Central memory CD8-positive, alpha-beta T cell (primary cell): ENCODE measurements at regions not wholly inside any gene's neighbourhood (a gene's known extent, or its start where the extent isn't known, plus 50 kb on each side); places are given as distances from the start of the nearest gene placed in this dataset.

Experiments
- ATAC-seq: fragments of 150-1000 bp; cut with Tn5 transposase; replicated peaks from 2 replicates; pipeline ENCODE4 v1.10.0; 2022; ENCODE audit warnings: mild to moderate bottlenecking, moderate FRiP score, moderate number of reproducible peaks; ENCODE audit not compliant: poor library complexity, severe bottlenecking; ENCODE audit errors: extremely low read depth
- DNase-seq, 2 donors: peaks; one replicate each; pipeline ENCODE4 v3.0.0; 2021; ENCODE audit warnings: low spot score in 2 of 2
- H3K27ac Mint-ChIP-seq: one replicate; pipeline ENCODE4 v1.8.0; 2022; ENCODE audit warnings: low read depth, mild to moderate bottlenecking, moderate library complexity, mixed read lengths
- H3K27me3 Mint-ChIP-seq: one replicate; pipeline ENCODE4 v1.8.0; 2022; ENCODE audit warnings: mixed read lengths
- H3K36me3 Mint-ChIP-seq: one replicate; pipeline ENCODE4 v1.8.0; 2022; ENCODE audit warnings: mild to moderate bottlenecking, moderate library complexity, mixed read lengths; ENCODE audit not compliant: insufficient read depth
- H3K4me1 Mint-ChIP-seq: one replicate; pipeline ENCODE4 v1.8.0; 2022; ENCODE audit warnings: mixed read lengths
- H3K4me3 Mint-ChIP-seq: one replicate; pipeline ENCODE4 v1.8.0; 2022; ENCODE audit warnings: mild to moderate bottlenecking, moderate library complexity, mixed read lengths
- H3K9me3 Mint-ChIP-seq: one replicate; pipeline ENCODE4 v1.8.0; 2022; ENCODE audit warnings: mixed read lengths

GRCh38 chr6:10000551-10000950 lies 414.3 kb downstream of the TFAP2A start:
- ATAC-seq (no peak), DNase-seq (no peak)
- Mint-ChIP-seq H3K27me3 (no peaks in the 10 kb centered on the region), H3K36me3 (no peaks in the 10 kb centered on the region), H3K4me1 (no peaks in the 10 kb centered on the region), H3K9me3 (peaks cover 13% of the 10 kb centered on the region), H3K4me3 (no peak overlapping the region), H3K27ac (no peak overlapping the region)

GRCh38 chr6:9999796-10000195 lies 415.1 kb downstream of the TFAP2A start:
- H3K27ac Mint-ChIP-seq, result no peak overlapping the region
- DNase-seq, result no peak
- peaks cover 6% of the 10 kb centered on the region for H3K9me3 Mint-ChIP-seq
- H3K4me1 Mint-ChIP-seq, result no peaks in the 10 kb centered on the region
- ATAC-seq, result no peak
- no peaks in the 10 kb centered on the region for H3K36me3 Mint-ChIP-seq
- no peak overlapping the region for H3K4me3 Mint-ChIP-seq
- H3K27me3 Mint-ChIP-seq, result no peaks in the 10 kb centered on the region

GRCh38 chr6:9986273-9986672 lies 428.6 kb downstream of the TFAP2A start:
- H3K4me3 Mint-ChIP-seq, result no peak overlapping the region
- ATAC-seq (no peak), DNase-seq (no peak)
- no peaks in the 10 kb centered on the region for H3K4me1 Mint-ChIP-seq
- no peak overlapping the region for H3K27ac Mint-ChIP-seq
- H3K27me3 Mint-ChIP-seq, result no peaks in the 10 kb centered on the region
- H3K9me3 Mint-ChIP-seq, result peaks cover 16% of the 10 kb centered on the region
- H3K36me3 Mint-ChIP-seq, result no peaks in the 10 kb centered on the region

GRCh38 chr6:9985481-9985880 lies 429.4 kb downstream of the TFAP2A start:
- DNase-seq (no peak), ATAC-seq (no peak)
- H3K4me1 Mint-ChIP-seq, result no peaks in the 10 kb centered on the region
- H3K9me3 Mint-ChIP-seq, result peaks cover 16% of the 10 kb centered on the region
- H3K27ac Mint-ChIP-seq, result no peak overlapping the region
- no peak overlapping the region for H3K4me3 Mint-ChIP-seq
- H3K27me3 Mint-ChIP-seq, result no peaks in the 10 kb centered on the region
- no peaks in the 10 kb centered on the region for H3K36me3 Mint-ChIP-seq

GRCh38 chr6:9984607-9985006 lies 430.3 kb downstream of the TFAP2A start:
- H3K27me3 Mint-ChIP-seq, result no peaks in the 10 kb centered on the region
- DNase-seq (no peak), ATAC-seq (no peak)
- peaks cover 9% of the 10 kb centered on the region for H3K9me3 Mint-ChIP-seq
- no peak overlapping the region for H3K27ac Mint-ChIP-seq
- H3K4me3 Mint-ChIP-seq, result no peak overlapping the region
- no peaks in the 10 kb centered on the region for H3K4me1 Mint-ChIP-seq
- no peaks in the 10 kb centered on the region for H3K36me3 Mint-ChIP-seq

GRCh38 chr6:9983168-9983567 lies 431.7 kb downstream of the TFAP2A start:
- Mint-ChIP-seq H3K36me3 (no peaks in the 10 kb centered on the region), H3K27me3 (no peaks in the 10 kb centered on the region), H3K4me1 (no peaks in the 10 kb centered on the region), H3K9me3 (peaks cover 5% of the 10 kb centered on the region), H3K4me3 (no peak overlapping the region), H3K27ac (no peak overlapping the region)
- DNase-seq (no peak), ATAC-seq (no peak)

- DNase-seq (no peak), ATAC-seq (no peak)
- Mint-ChIP-seq H3K9me3 (peaks cover 5% of the 10 kb centered on the region), H3K27me3 (no peaks in the 10 kb centered on the region), H3K36me3 (no peaks in the 10 kb centered on the region), H3K4me1 (no peaks in the 10 kb centered on the region), H3K4me3 (no peak overlapping the region), H3K27ac (no peak overlapping the region)
Measured at GRCh38 chr6:9982215-9982614, 432.7 kb downstream of the TFAP2A start.

GRCh38 chr6:9979996-9980395 lies 434.9 kb downstream of the TFAP2A start:
- Mint-ChIP-seq H3K27me3 (no peaks in the 10 kb centered on the region), H3K4me1 (no peaks in the 10 kb centered on the region), H3K4me3 (no peak overlapping the region), H3K27ac (no peak overlapping the region), H3K9me3 (peaks cover 14% of the 10 kb centered on the region), H3K36me3 (no peaks in the 10 kb centered on the region)
- no peak for DNase-seq
- no peak for ATAC-seq

GRCh38 chr6:9978480-9978879 lies 436.4 kb downstream of the TFAP2A start:
- Mint-ChIP-seq H3K4me1 (no peaks in the 10 kb centered on the region), H3K36me3 (no peaks in the 10 kb centered on the region), H3K9me3 (peaks cover 9% of the 10 kb centered on the region), H3K27me3 (no peaks in the 10 kb centered on the region), H3K27ac (no peak overlapping the region), H3K4me3 (no peak overlapping the region)
- ATAC-seq (no peak), DNase-seq (no peak)

- H3K27ac Mint-ChIP-seq, result no peak overlapping the region
Measured at GRCh38 chr6:9977411-9977810, 437.5 kb downstream of the TFAP2A start.

GRCh38 chr6:9961646-9962045 lies 453.2 kb downstream of the TFAP2A start:
- Mint-ChIP-seq H3K36me3 (no peaks in the 10 kb centered on the region), H3K4me3 (no peak overlapping the region), H3K4me1 (no peaks in the 10 kb centered on the region), H3K27me3 (no peaks in the 10 kb centered on the region), H3K27ac (no peak overlapping the region), H3K9me3 (peaks cover 19% of the 10 kb centered on the region)
- DNase-seq (no peak), ATAC-seq (no peak)

More at GRCh38 chr6:9977411-9977810, 437.5 kb downstream of the TFAP2A start:
- Mint-ChIP-seq H3K27me3 (no peaks in the 10 kb centered on the region), H3K9me3 (peaks cover 9% of the 10 kb centered on the region), H3K4me3 (no peak overlapping the region), H3K4me1 (no peaks in the 10 kb centered on the region), H3K36me3 (no peaks in the 10 kb centered on the region)
- no peak for ATAC-seq
- DNase-seq, result no peak

- H3K27ac Mint-ChIP-seq, result no peak overlapping the region
- ATAC-seq (no peak), DNase-seq (no peak)
- H3K36me3 Mint-ChIP-seq, result no peaks in the 10 kb centered on the region
- H3K4me3 Mint-ChIP-seq, result no peak overlapping the region
- no peaks in the 10 kb centered on the region for H3K4me1 Mint-ChIP-seq
- H3K9me3 Mint-ChIP-seq, result peaks cover 34% of the 10 kb centered on the region
- no peaks in the 10 kb centered on the region for H3K27me3 Mint-ChIP-seq
Measured at GRCh38 chr6:9957215-9957759, 457.6 kb downstream of the TFAP2A start.

- Mint-ChIP-seq H3K9me3 (peaks cover 29% of the 10 kb centered on the region), H3K27me3 (no peaks in the 10 kb centered on the region), H3K27ac (no peak overlapping the region), H3K4me3 (no peak overlapping the region), H3K36me3 (no peaks in the 10 kb centered on the region), H3K4me1 (no peaks in the 10 kb centered on the region)
- DNase-seq (no peak), ATAC-seq (no peak)
Measured at GRCh38 chr6:9948678-9949077, 466.2 kb downstream of the TFAP2A start.

GRCh38 chr6:9943986-9944385 lies 470.9 kb downstream of the TFAP2A start:
- no peaks in the 10 kb centered on the region for H3K36me3 Mint-ChIP-seq

More at GRCh38 chr6:9943986-9944385, 470.9 kb downstream of the TFAP2A start:
- ATAC-seq, result no peak
- Mint-ChIP-seq H3K9me3 (peaks cover 26% of the 10 kb centered on the region), H3K4me1 (no peaks in the 10 kb centered on the region), H3K4me3 (no peak overlapping the region), H3K27ac (no peak overlapping the region), H3K27me3 (no peaks in the 10 kb centered on the region)
- no peak for DNase-seq
